HepG2 (cell line): ENCODE measurements at regions not wholly inside any gene's neighbourhood (a gene's known extent, or its start where the extent isn't known, plus 50 kb on each side); places are given as distances from the start of the nearest gene placed in this dataset.

Source experiments
- ATAC-seq: fragments of 200-7000 bp; cut with Tn5 transposase; 3 replicates; pipeline ENCODE4 v1.9.1; 2020; ENCODE audit warnings: mild to moderate bottlenecking, moderate library complexity
- BruUV-seq: library from RNA; stranded (reverse); fragments of 400-500 nt; replicated peaks from 2 replicates; lab custom pipeline; 2021; lab: Mats Ljungman, UMichigan
- CTCF ChIA-PET: fragments of 300-600 bp; formaldehyde crosslinking; extraction: SDS; loops from one replicate; lab custom pipeline; 2021; ENCODE audit warnings: low total read pairs, inconsistent platforms, low intra/inter-chr PET ratio; lab: Yijun Ruan, JAX
- POLR2A ChIA-PET: fragments of 350-600 bp; sonication (Branson Sonifier 250); formaldehyde crosslinking; loops from one replicate; lab custom pipeline; 2020; ENCODE audit warnings: antibody characterized with exemption, inconsistent platforms; lab: Yijun Ruan, JAX
- DNase-seq: peaks from one replicate; pipeline ENCODE4 v3.0.0-alpha.2; 2015; ENCODE audit warnings: low spot score
- FAIRE-seq: peaks from 3 replicates; lab custom pipeline; 2011; peaks lifted over from hg19 to GRCh38; lab: Jason Lieb, UNC
- H2AFZ ChIP-seq: one replicate; pipeline ENCODE4 v1.6.1; 2011; ENCODE audit warnings: low read length, inconsistent platforms
- H3K27ac ChIP-seq: fragments of 300-600 bp; 3 replicates; pipeline ENCODE4 v1.8.0; 2011; ENCODE audit warnings: mixed run types, mild to moderate bottlenecking, mixed read lengths, low read length, inconsistent platforms; ENCODE audit not compliant: insufficient read depth; ENCODE audit errors: extremely low read length
- H3K27me3 ChIP-seq, 2 experiments: fragments of 200-600 bp in 1 of 2; 2 replicates in 1 of 2; 3 replicates in 1 of 2; pipeline versions ENCODE4 v1.6.0 to v1.8.0; 2011; ENCODE audit warnings: low read length in 2 of 2, mild to moderate bottlenecking in 2 of 2, moderate library complexity in 2 of 2, inconsistent platforms in 1 of 2; ENCODE audit not compliant: insufficient read depth in 2 of 2, control insufficient read depth in 1 of 2
- H3K36me3 ChIP-seq, 2 experiments: fragments of 200-600 bp in 1 of 2; replicated peaks in 1 of 2; 2 replicates in 1 of 2; 3 replicates in 1 of 2; pipeline versions ENCODE4 v1.5.1 to v1.8.0; 2011; ENCODE audit warnings: low read length in 2 of 2, inconsistent platforms in 1 of 2; ENCODE audit not compliant: insufficient read depth in 2 of 2, control insufficient read depth in 1 of 2
- H3K4me1 ChIP-seq: 2 replicates; pipeline ENCODE4 v1.5.1; 2012; ENCODE audit warnings: low read length, inconsistent platforms; ENCODE audit not compliant: insufficient read depth
- H3K4me2 ChIP-seq: 2 replicates; pipeline ENCODE4 v1.6.0; 2011; ENCODE audit warnings: low read depth, low read length, inconsistent platforms
- H3K4me3 ChIP-seq, 3 experiments: fragments of 200-600 bp in 1 of 3; sonication (generic), shearing (Covaris generic) in 1 of 3; replicated peaks in 1 of 3; 2 replicates each; pipeline ENCODE4 v1.5.1; 2011 to 2016; ENCODE audit warnings: low read length in 3 of 3, inconsistent platforms in 2 of 3, low read depth in 2 of 3, mild to moderate bottlenecking in 2 of 3, control low read depth in 1 of 3, mixed read lengths in 1 of 3; ENCODE audit not compliant: insufficient read depth in 1 of 3
- H3K79me2 ChIP-seq: one replicate; pipeline ENCODE4 v1.6.1; 2011; ENCODE audit warnings: low read length, inconsistent platforms; ENCODE audit not compliant: insufficient read depth
- H3K9ac ChIP-seq: 2 replicates; pipeline ENCODE4 v1.6.0; 2011; ENCODE audit warnings: mild to moderate bottlenecking, low read depth, low read length, inconsistent platforms; ENCODE audit not compliant: insufficient read depth
- H3K9me3 ChIP-seq: 2 replicates; pipeline ENCODE4 v1.5.1; 2012; ENCODE audit warnings: mild to moderate bottlenecking, low read length
- H4K20me1 ChIP-seq: 2 replicates; pipeline ENCODE4 v1.6.0; 2011; ENCODE audit warnings: inconsistent platforms, mild to moderate bottlenecking, low read length, moderate library complexity; ENCODE audit not compliant: insufficient read depth
- ARHGAP35 ChIP-seq: sonication (generic); formaldehyde crosslinking; IDR thresholded peaks from 2 replicates; pipeline ENCODE4 v1.9.0; 2022; ENCODE audit warnings: mild to moderate bottlenecking, inconsistent platforms, moderate library complexity, missing genetic modification reagents, borderline replicate concordance
- ATF7-NPFF ChIP-seq: sonication (generic); formaldehyde crosslinking; IDR thresholded peaks from 2 replicates; pipeline ENCODE4 v1.8.1; 2023; ENCODE audit warnings: mild to moderate bottlenecking, low read depth, missing genetic modification reagents, moderate library complexity
- BORCS8-MEF2B ChIP-seq: sonication (generic); formaldehyde crosslinking; IDR thresholded peaks from 2 replicates; pipeline ENCODE4 v1.8.0; 2022; ENCODE audit warnings: mild to moderate bottlenecking, missing genetic modification reagents
- FOXK2 ChIP-seq: fragments of 450-650 bp; IDR thresholded peaks from 2 replicates; pipeline ENCODE4 v1.6.1; 2016
- ISX ChIP-seq: sonication (generic); formaldehyde crosslinking; conservative IDR thresholded peaks from 2 replicates; pipeline ENCODE4 v1.5.0; 2020; ENCODE audit warnings: missing genetic modification reagents
- KDM5B ChIP-seq: sonication (generic); formaldehyde crosslinking; IDR thresholded peaks from 2 replicates; pipeline ENCODE4 v1.4.0; 2020; ENCODE audit warnings: missing genetic modification reagents, mild to moderate bottlenecking, borderline replicate concordance
- NFKB2 ChIP-seq: sonication (generic); formaldehyde crosslinking; IDR thresholded peaks from 2 replicates; pipeline ENCODE4 v1.4.0; 2020; ENCODE audit warnings: missing genetic modification reagents, borderline replicate concordance
- NR2F1 ChIP-seq, 2 experiments: fragments of 450-650 bp in 1 of 2; formaldehyde crosslinking in 1 of 2; IDR thresholded peaks; 2 replicates each; pipeline versions ENCODE4 v1.5.0 to v1.6.1; 2016 to 2020; ENCODE audit warnings: mild to moderate bottlenecking in 1 of 2, missing compliant biosample characterization in 1 of 2, missing genetic modification reagents in 1 of 2, moderate library complexity in 1 of 2
- PITX1 ChIP-seq: sonication (generic); formaldehyde crosslinking; IDR thresholded peaks from 2 replicates; pipeline ENCODE4 v1.5.1; 2020; ENCODE audit warnings: mild to moderate bottlenecking, missing genetic modification reagents
- REXO4 ChIP-seq: sonication (generic); formaldehyde crosslinking; IDR thresholded peaks from 2 replicates; pipeline ENCODE4 v1.8.0; 2022; ENCODE audit warnings: missing genetic modification reagents, mild to moderate bottlenecking, borderline replicate concordance
- SMARCE1 ChIP-seq: fragments of 450-650 bp; IDR thresholded peaks from 2 replicates; pipeline ENCODE4 v1.6.1; 2017; ENCODE audit warnings: borderline replicate concordance
- SPEN ChIP-seq: sonication (generic); formaldehyde crosslinking; IDR thresholded peaks from 2 replicates; pipeline ENCODE4 v1.5.1; 2020; ENCODE audit warnings: low read depth, mild to moderate bottlenecking, missing genetic modification reagents
- TARDBP ChIP-seq: sonication (generic); formaldehyde crosslinking; IDR thresholded peaks from 2 replicates; pipeline ENCODE4 v1.8.0; 2022; ENCODE audit warnings: mild to moderate bottlenecking, missing genetic modification reagents
- YEATS4 ChIP-seq: sonication (generic); formaldehyde crosslinking; IDR thresholded peaks from 2 replicates; pipeline ENCODE4 v1.4.0; 2020; ENCODE audit warnings: missing genetic modification reagents, borderline replicate concordance
- YY1 ChIP-seq: IDR thresholded peaks from 2 replicates; pipeline ENCODE4 v1.6.1; 2011; ENCODE audit warnings: low read length, low read depth, moderate library complexity, mild to moderate bottlenecking; ENCODE audit not compliant: insufficient read depth, insufficient replicate concordance
- ZBTB20 ChIP-seq: sonication (generic); formaldehyde crosslinking; IDR thresholded peaks from 2 replicates; pipeline ENCODE4 v1.8.1; 2023; ENCODE audit warnings: missing genetic modification reagents, low read depth, mild to moderate bottlenecking, borderline replicate concordance
- ZFP62 ChIP-seq: sonication (generic); formaldehyde crosslinking; IDR thresholded peaks from 2 replicates; pipeline ENCODE4 v1.4.0; 2020; ENCODE audit warnings: missing genetic modification reagents
- ZNF136 ChIP-seq: sonication (generic); formaldehyde crosslinking; IDR thresholded peaks from 2 replicates; pipeline ENCODE4 v1.8.1; 2022; ENCODE audit warnings: low read depth, mild to moderate bottlenecking, moderate library complexity, missing genetic modification reagents
- ZNF20 ChIP-seq: sonication (generic); formaldehyde crosslinking; IDR thresholded peaks from 2 replicates; pipeline ENCODE4 v1.4.0; 2020; ENCODE audit warnings: mild to moderate bottlenecking, moderate library complexity, missing genetic modification reagents
- ZNF253 ChIP-seq: sonication (generic); formaldehyde crosslinking; IDR thresholded peaks from 2 replicates; pipeline ENCODE4 v1.8.0; 2022; ENCODE audit warnings: mild to moderate bottlenecking, missing genetic modification reagents, borderline replicate concordance
- ZNF264 ChIP-seq: sonication (generic); formaldehyde crosslinking; IDR thresholded peaks from 2 replicates; pipeline ENCODE4 v1.4.0; 2020; ENCODE audit warnings: missing genetic modification reagents
- ZNF484 ChIP-seq: sonication (generic); formaldehyde crosslinking; IDR thresholded peaks from 2 replicates; pipeline ENCODE4 v1.5.1; 2020; ENCODE audit warnings: mild to moderate bottlenecking, low read depth, missing genetic modification reagents, borderline replicate concordance
- ZNF761 ChIP-seq: sonication (generic); formaldehyde crosslinking; conservative IDR thresholded peaks from 2 replicates; pipeline ENCODE4 v1.4.0; 2020; ENCODE audit warnings: mild to moderate bottlenecking, missing genetic modification reagents
- WGBS: methylation state at CpG from one replicate; pipeline ENCODE4 v1.1.6; 2017; ENCODE audit warnings: low lambda C conversion rate; 5-methylcytosine and 5-hydroxymethylcytosine counted together
- in situ Hi-C: cut with HindIII; loops from 2 replicates; pipeline ENCODE4 v1.10.0; 2017; ENCODE audit warnings: low pct_unique_long_range_greater_than_20kb; ENCODE audit not compliant: extremely low pct_ligation_motif_present
- intact Hi-C: fragments of 100-400 bp; cut with micrococcal nuclease; formaldehyde crosslinking; loops from one replicate; pipeline ENCODE4 v1.10.0; 2022; ENCODE audit not compliant: unreplicated experiment

GRCh38 chr2:185044323-185044874 is 446.1 kb downstream of the ZNF804A start:
- H3K36me3 ChIP-seq = no peaks in the 10 kb centered on the region
- 39% methylated on average over 7 of the region's 7 CpGs for WGBS
- no peak overlapping the region for H3K27ac ChIP-seq
- H3K9me3 ChIP-seq = peaks cover 58% of the 10 kb centered on the region
- intact Hi-C loops (no loop called here), in situ Hi-C loops (no loop called here)
- CTCF ChIA-PET = no interaction called here
- no peak for ATAC-seq
- no peak overlapping the region for H3K4me3 ChIP-seq
- H3K27me3 ChIP-seq = no peaks in the 10 kb centered on the region
- no peaks in the 10 kb centered on the region for H3K79me2 ChIP-seq
- H3K4me1 ChIP-seq = no peaks in the 10 kb centered on the region
- H3K9ac ChIP-seq = no peak overlapping the region
- TF ChIP-seq SPEN (CRISPR knock-in tag) (no peak), KDM5B (CRISPR knock-in tag) (no peak), BORCS8-MEF2B (CRISPR knock-in tag) (no peak), ZFP62 (CRISPR knock-in tag) (no peak), NFKB2 (CRISPR knock-in tag) (no peak), ATF7-NPFF (CRISPR knock-in tag) (no peak), SMARCE1 (no peak), REXO4 (CRISPR knock-in tag) (no peak), ZNF484 (CRISPR knock-in tag) (no peak), NR2F1 (CRISPR knock-in tag; IDR thresholded peaks at IDR 0.05) (no peak)
- DNase-seq = no peak
- POLR2A ChIA-PET = no interaction called here
- no peak for FAIRE-seq
- H4K20me1 ChIP-seq = no peaks in the 10 kb centered on the region
- no TSS peak for BruUV-seq
- H3K4me2 ChIP-seq = no peak overlapping the region
- no peak overlapping the region for H2AFZ ChIP-seq

GRCh38 chr2:185050804-185051203 is 452.5 kb downstream of the ZNF804A start:
- Histone ChIP-seq H2AFZ (no peak overlapping the region), H3K36me3 (no peaks in the 10 kb centered on the region), H3K79me2 (no peaks in the 10 kb centered on the region), H3K4me1 (no peaks in the 10 kb centered on the region), H3K9ac (no peak overlapping the region), H3K4me3 (no peak overlapping the region), H3K9me3 (peaks cover 20% of the 10 kb centered on the region), H3K27me3 (no peaks in the 10 kb centered on the region), H3K4me2 (no peak overlapping the region), H3K27ac (no peak overlapping the region), H4K20me1 (no peaks in the 10 kb centered on the region)
- CTCF ChIA-PET = no interaction called here
- in situ Hi-C loops (no loop called here), intact Hi-C loops (no loop called here)
- BruUV-seq = no TSS peak
- TF ChIP-seq ARHGAP35 (CRISPR knock-in tag) = no peak
- TF ChIP-seq ZNF264 = no peak
- TF ChIP-seq ZNF20 (CRISPR knock-in tag) = no peak
- no peak for TF ChIP-seq YY1
- TF ChIP-seq PITX1 (CRISPR knock-in tag) = no peak
- TF ChIP-seq ISX (CRISPR knock-in tag) = no peak
- no peak for TF ChIP-seq ZNF761 (CRISPR knock-in tag)
- no peak for TF ChIP-seq YEATS4
- TF ChIP-seq ZNF253 = no peak
- no peak for TF ChIP-seq ZNF136 (CRISPR knock-in tag)
- TF ChIP-seq ZBTB20 (CRISPR knock-in tag) = no peak
- TF ChIP-seq TARDBP (CRISPR knock-in tag) = no peak
- no peak for TF ChIP-seq FOXK2
- DNase-seq (no peak), FAIRE-seq (no peak), ATAC-seq (no peak)
- POLR2A ChIA-PET = no interaction called here
- 12% methylated on average over 2 of the region's 2 CpGs for WGBS
